CD1c-positive myeloid dendritic cell (primary cell): ENCODE measurements at regions not wholly inside any gene's neighbourhood (a gene's known extent, or its start where the extent isn't known, plus 50 kb on each side); places are given as distances from the start of the nearest gene placed in this dataset.

Source experiments
- DNase-seq: peaks from one replicate; pipeline ENCODE4 v3.0.0-alpha.2; 2016; ENCODE audit errors: extremely low spot score

DNA sequence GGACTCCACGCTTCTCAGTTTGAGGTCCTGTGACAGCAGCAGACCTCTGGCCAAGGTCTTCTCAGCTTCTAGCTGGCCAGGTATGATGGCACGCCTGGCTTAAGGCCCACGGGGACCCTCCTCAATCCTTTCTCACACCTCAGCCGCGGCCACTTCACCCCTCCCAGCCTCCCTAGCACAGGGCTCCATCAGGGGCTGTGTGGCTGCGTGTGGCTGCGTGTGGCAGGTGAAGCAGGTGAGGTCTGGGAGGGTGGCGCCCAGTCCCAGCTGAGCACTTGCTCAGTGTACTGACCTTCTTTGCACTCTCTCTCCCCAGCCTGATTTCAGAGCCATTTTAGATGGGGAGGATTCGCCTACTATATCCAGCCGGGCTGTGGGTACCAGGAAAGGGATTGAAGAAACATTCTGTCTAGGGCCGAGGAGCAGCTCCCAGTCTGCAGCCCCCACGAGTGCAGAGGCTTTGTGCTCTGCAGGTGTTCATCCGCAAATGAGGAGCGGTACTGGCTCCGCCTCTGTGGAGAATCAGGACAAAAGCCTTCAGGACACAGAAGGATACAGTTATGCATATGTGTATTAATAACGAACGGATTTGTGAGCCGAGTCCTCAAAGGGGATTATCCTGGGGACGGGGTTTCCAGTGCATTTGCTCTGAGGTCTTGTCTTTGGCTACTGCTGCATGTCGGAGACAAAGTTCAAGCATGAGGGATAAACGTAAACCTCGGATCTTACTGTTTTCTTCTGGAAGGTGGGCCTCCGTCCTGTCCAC, 236.9 kb upstream of the RAB6C start:
- no peak for DNase-seq

DNA sequence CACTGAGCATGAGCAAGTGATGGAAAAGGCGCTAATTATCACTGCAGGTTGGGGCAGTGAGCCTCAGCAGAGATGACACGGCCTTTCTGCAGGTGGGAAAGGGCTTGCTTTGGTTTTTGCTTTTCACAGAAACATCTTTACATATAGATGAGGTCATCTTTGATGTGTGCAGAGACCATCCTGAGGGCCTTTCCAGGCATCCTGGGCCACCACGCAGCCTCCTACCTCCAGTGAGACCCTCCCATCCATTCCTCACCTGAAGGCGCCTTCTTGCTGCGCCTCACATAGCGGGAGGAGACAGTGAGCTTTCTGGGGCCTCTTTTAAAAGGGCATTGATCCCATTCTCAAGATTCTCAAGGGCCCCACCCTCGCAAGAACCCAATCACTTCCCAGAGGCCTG, 235.3 kb upstream of the RAB6C start:
- no peak for DNase-seq

GRCh38 chr2:129744649-129745048, 234.8 kb upstream of the RAB6C start:
- DNase-seq: no peak

- DNase-seq: no peak
Measured at GRCh38 chr2:129747500-129748125, 231.9 kb upstream of the RAB6C start.

- peak; percentile 77 for DNase-seq
Measured at GRCh38 chr2:129748250-129748649, 231.2 kb upstream of the RAB6C start.

DNA sequence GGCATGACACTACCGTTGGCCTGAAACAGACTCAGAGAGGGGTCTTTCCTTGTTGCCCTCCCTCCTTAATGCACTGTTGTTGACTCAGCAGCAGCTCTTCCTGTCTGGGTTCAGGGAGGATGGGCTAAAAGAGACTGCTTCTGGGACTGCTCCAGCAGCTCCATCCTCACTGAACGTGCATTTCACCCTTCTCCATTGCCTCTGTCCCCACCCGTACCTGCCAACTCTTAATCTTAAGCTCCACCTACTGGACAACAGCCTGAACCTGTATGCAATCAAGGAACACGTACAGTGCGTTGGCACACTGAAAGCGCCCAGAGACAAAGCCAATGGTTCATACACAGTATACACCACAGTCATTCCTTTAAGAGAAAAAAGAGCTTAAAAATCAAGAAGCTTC, 230.8 kb upstream of the RAB6C start:
- no peak for DNase-seq

GRCh38 chr2:129751409-129751808, 228.1 kb upstream of the RAB6C start:
- DNase-seq: peak; percentile 57

GRCh38 chr2:129752176-129752575, 227.3 kb upstream of the RAB6C start:
- DNase-seq: no peak

DNA sequence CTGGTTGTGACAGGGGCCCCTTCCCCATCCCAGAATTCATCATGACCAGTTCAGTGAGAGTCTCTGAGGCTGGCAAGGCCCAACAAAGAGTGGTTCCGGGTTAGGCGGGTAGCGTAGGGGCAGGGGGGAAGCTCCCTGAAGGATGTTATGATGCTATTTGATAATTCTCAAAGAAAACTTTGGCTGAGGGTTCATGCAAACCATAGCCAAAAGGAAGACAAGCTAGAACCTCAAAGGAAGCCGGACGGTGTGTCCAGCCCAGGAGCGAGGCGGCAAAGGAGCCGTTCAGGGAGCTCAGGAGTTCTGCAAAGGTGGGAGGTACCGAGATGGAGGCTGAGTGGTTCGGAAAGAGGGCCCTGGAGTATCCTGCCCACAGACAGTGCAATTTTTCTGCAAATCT, 226.8 kb upstream of the RAB6C start:
- no peak for DNase-seq

- DNase-seq: no peak
Measured at GRCh38 chr2:129753261-129753660, 226.2 kb upstream of the RAB6C start.

DNA sequence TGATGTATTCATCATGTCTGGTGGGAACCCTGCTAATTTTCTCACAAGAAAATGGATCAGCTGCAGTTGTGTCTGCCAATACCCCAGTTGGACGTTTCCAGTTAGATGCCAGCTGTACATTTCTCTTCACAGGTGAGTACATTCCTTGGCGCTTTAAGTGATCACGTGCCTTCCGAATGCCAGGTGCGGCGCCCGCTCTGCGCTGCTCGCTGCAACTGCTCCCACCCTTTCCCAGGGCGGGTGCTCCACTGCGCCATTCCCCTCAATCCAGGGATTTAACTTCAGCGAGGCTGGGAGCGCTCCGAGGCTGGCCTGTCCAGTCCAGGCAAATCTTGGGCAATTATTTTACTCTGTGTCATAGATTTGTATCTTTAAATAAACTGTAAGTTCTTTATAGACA, 225.0 kb upstream of the RAB6C start:
- DNase-seq: no peak

DNA sequence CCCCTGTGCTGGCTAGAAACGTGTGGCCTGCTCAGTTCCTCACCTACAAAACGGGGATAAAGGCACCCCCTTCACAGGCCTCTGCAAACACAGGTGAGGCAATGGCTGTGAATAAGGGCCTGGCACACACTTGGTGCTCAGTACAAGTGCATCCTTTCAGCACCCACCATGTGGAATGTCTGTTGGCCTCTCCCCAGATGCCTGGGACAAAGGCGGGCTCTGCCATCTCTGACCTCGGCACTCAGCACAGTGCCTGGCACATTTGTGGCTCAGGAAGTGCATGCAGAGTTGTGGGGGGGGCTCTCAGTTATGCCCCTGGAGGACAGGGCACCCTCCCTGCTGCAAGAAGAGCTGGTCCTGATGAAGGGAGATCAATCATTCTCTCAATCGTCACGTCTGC, 224.6 kb upstream of the RAB6C start:
- DNase-seq: no peak

DNA sequence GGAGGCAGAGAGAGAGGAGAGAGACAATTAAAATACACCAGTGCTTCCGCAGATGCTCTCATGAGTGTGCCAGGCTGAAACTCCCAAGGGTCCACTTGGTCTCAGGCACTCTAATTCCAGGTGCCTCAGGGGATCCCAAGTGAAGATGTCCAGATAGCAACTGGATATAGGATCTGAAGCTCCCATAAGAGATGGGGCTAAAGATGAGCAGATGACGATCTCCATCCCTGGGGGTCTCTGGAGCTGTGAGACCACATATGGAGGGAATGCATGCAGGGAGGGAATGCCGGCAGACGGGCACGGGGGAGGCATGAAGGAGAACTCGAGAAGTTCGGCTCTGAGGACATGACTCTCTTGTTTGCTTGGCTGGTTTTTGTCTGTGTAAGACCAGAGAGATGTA, 223.7 kb upstream of the RAB6C start:
- no peak for DNase-seq

- DNase-seq: no peak
Measured at GRCh38 chr2:129756276-129756675, 223.2 kb upstream of the RAB6C start.

DNA sequence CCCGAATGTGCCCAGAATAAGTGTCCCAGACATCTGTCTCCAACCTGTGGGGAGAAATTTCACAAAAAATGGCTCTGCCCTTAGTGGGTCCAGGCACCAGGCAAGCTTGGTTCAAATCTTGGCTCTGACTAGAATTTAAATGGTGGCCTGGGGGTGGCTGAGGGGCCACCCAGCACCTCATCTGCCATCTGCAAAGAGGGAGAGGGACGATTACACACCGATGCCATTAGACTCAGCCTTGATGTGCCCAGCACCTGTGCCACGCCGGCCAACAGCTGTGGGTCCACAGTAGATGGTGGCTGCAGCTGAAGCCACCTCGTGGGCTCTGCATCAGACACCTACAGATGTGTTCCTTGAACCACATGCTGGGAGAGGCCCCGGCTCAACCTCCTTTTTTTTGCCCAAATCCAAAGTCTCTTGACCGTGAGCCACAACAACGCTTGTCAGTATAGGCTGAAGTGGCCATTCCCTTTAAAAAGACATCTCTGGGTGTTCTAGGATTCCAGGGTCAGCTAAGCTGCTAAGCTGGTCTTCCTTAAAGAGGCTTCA, 222.0 kb upstream of the RAB6C start:
- DNase-seq: no peak

DNA sequence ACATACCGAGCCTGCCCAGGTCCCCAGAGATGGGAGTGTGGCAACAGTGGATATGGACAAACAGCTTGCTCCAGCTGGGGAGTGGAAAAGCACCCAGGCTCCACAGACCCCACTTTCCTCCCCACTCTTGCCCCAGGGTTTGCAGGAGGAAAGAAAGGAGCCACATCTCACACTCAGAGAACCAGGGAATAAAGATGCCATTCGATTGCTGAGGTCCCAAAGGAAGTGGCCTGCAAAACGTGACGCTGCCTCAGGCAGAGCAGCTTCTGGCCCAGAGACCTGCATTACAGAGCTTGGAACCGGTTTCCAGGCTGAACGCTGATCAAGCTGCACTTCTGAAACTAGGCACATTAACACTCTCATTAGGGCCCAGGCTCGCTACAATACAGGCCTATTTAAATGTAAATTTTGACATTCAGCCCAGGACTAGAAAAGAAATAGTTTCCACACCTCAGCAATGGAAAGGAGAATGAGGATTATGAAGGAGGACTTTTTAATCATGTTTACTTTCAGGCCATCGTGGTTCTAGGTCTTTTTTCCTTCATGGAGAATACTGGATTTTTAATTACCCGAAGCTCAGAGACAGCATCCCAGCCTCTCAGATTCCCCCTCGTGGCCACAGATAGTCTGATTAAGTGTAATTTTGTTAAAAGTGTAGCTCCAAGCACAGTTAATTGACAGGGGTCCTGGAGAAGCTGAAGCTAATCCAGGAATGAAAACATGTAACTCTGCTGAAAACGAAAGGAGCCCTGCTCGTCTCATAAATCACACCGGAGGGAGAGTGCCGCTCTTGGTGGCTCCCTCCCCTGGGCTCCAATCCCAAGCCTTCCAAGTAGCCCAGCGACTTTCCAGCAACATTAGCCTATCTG, 221.3 kb upstream of the RAB6C start:
- DNase-seq: no peak

GRCh38 chr2:129758784-129759471, 220.5 kb upstream of the RAB6C start:
- peak; percentile 83 for DNase-seq

- DNase-seq: no peak
Measured at GRCh38 chr2:129759472-129760010, 219.9 kb upstream of the RAB6C start.

DNA sequence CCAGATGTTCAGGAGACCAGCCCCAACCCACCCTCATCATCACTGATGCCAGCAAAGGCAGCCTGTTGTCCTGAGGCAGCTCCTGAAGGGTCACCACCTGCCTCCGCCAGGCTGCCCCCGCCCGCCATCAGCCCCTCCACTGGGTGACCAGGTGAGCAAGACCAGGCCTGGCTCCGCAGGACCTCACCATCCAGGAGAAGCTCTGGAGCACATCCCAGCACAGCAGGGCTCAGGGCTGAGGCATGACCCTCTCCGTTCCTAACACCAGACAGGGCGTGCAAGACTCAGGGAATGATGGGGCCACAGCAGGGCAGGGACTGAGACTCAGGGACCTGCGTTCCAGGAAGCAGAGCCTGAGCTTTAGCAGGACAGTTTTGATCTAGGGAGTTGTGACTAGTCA, 218.8 kb upstream of the RAB6C start:
- no peak for DNase-seq

DNA sequence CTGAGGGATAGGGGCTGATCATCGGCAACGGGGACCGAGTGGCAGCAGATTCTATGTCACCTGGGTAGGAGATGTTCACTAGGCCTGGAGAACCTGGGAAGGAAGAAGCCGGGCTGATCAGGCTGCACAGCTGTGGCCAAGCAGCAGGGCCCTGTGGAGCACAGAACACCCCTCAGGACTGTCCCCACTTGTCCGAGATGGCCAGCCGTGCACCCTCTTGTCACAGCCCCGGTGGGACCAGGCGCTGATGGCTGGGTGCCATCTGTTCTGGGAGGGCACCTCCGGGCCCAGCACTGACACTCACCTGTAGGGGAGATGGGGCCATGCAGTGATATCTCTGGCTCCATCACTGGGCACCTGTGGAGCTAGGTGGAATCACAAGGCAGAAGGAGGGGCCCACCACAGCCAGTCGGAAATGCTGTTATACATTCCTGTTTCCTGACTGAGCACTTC, 217.9 kb upstream of the RAB6C start:
- no peak for DNase-seq

- DNase-seq: no peak
Measured at GRCh38 chr2:129762386-129763189, 216.9 kb upstream of the RAB6C start.
